Neural cell (in vitro differentiated cells): ENCODE measurements at regions not wholly inside any gene's neighbourhood (a gene's known extent, or its start where the extent isn't known, plus 50 kb on each side); places are given as distances from the start of the nearest gene placed in this dataset.

ENCODE experiments used
- H2AFZ ChIP-seq: fragments of 200-600, 300-800 bp; sonication (generic), shearing (Covaris generic); 2 replicates; pipeline ENCODE4 v1.6.0; 2014; ENCODE audit warnings: low read depth, mild to moderate bottlenecking, antibody characterized with exemption, low read length, moderate library complexity
- H3F3A ChIP-seq: fragments of 200-600 bp; shearing (Covaris generic); 2 replicates; pipeline ENCODE4 v1.6.1; 2016; ENCODE audit warnings: mild to moderate bottlenecking, moderate library complexity, mixed read lengths, antibody characterized with exemption, low read length; ENCODE audit not compliant: insufficient read depth, poor library complexity, severe bottlenecking
- H3K27ac ChIP-seq: fragments of 200-600, 300-800 bp; sonication (generic), shearing (Covaris generic); 2 replicates; pipeline ENCODE4 v1.5.1; 2014; ENCODE audit warnings: mild to moderate bottlenecking, low read length, moderate library complexity
- H3K27me3 ChIP-seq: fragments of 300-800, 200-600 bp; sonication (generic), shearing (Covaris generic); 2 replicates; pipeline ENCODE4 v1.6.0; 2014; ENCODE audit warnings: mild to moderate bottlenecking, low read depth, low read length, moderate library complexity; ENCODE audit not compliant: insufficient read depth
- H3K36me3 ChIP-seq: fragments of 300-800, 200-600 bp; sonication (generic), shearing (Covaris generic); 2 replicates; pipeline ENCODE4 v1.5.1; 2014; ENCODE audit warnings: mild to moderate bottlenecking, antibody characterized with exemption, low read length, moderate library complexity; ENCODE audit not compliant: insufficient read depth
- H3K4me2 ChIP-seq: fragments of 300-800, 200-600 bp; sonication (generic), shearing (Covaris generic); 2 replicates; pipeline ENCODE4 v1.6.0; 2014; ENCODE audit warnings: mild to moderate bottlenecking, low read length
- H3K4me3 ChIP-seq: fragments of 300-800, 200-600 bp; sonication (generic), shearing (Covaris generic); 2 replicates; pipeline ENCODE4 v1.5.1; 2014; ENCODE audit warnings: mild to moderate bottlenecking, low read length, moderate library complexity
- H3K79me2 ChIP-seq: fragments of 200-600 bp; shearing (Covaris generic); replicated peaks from 2 replicates; pipeline ENCODE4 v1.6.0; 2014; ENCODE audit warnings: mild to moderate bottlenecking, low read length, moderate library complexity; ENCODE audit not compliant: insufficient read depth
- H3K9ac ChIP-seq: fragments of 300-800, 200-600 bp; sonication (generic), shearing (Covaris generic); 2 replicates; pipeline ENCODE4 v1.6.1; 2016; ENCODE audit warnings: mild to moderate bottlenecking, low read length, mixed read lengths
- H3K9me2 ChIP-seq: fragments of 200-600 bp; shearing (Covaris generic); 2 replicates; pipeline ENCODE4 v1.6.1; 2016; ENCODE audit warnings: mild to moderate bottlenecking, low read length, mixed read lengths; ENCODE audit not compliant: insufficient read depth
- H3K9me3 ChIP-seq: fragments of 200-600, 300-800 bp; sonication (generic), shearing (Covaris generic); 2 replicates; pipeline ENCODE4 v1.6.1; 2016; ENCODE audit warnings: mild to moderate bottlenecking, mixed run types, low read length, moderate library complexity, mixed read lengths
- H4K20me1 ChIP-seq: fragments of 200-600 bp; shearing (Covaris generic); 2 replicates; pipeline ENCODE4 v1.6.1; 2016; ENCODE audit warnings: mild to moderate bottlenecking, mixed run types; ENCODE audit not compliant: insufficient read depth
- EP300 ChIP-seq: fragments of 450-650 bp; conservative IDR thresholded peaks from 2 replicates; pipeline ENCODE4 v1.6.1; 2014; ENCODE audit warnings: antibody characterized with exemption, mild to moderate bottlenecking, moderate library complexity; ENCODE audit not compliant: poor library complexity, severe bottlenecking
- EZH2 ChIP-seq: fragments of 200-600, 300-800 bp; shearing (Covaris generic), sonication (generic); IDR thresholded peaks from 2 replicates; pipeline ENCODE4 v1.6.1; 2014; ENCODE audit warnings: antibody characterized with exemption, low read length, borderline replicate concordance, mild to moderate bottlenecking; ENCODE audit not compliant: insufficient read depth, poor library complexity, severe bottlenecking
- MXI1 ChIP-seq: fragments of 450-650 bp; conservative IDR thresholded peaks from 2 replicates; pipeline ENCODE4 v1.6.1; 2014; ENCODE audit warnings: antibody characterized with exemption, mild to moderate bottlenecking; ENCODE audit not compliant: poor library complexity, severe bottlenecking
- POLR2AphosphoS5 ChIP-seq: IDR thresholded peaks from 2 replicates; pipeline ENCODE4 v1.6.1; 2012
- RAD21 ChIP-seq: fragments of 450-650 bp; conservative IDR thresholded peaks from 2 replicates; pipeline ENCODE4 v1.6.1; 2014; ENCODE audit warnings: antibody characterized with exemption, mild to moderate bottlenecking, moderate library complexity
- SMC3 ChIP-seq: fragments of 450-650 bp; conservative IDR thresholded peaks from 2 replicates; pipeline ENCODE4 v1.6.1; 2014; ENCODE audit warnings: antibody characterized with exemption, mild to moderate bottlenecking, moderate library complexity; ENCODE audit not compliant: poor library complexity
- TAF1 ChIP-seq: IDR thresholded peaks from 2 replicates; pipeline ENCODE4 v1.6.1; 2012; ENCODE audit warnings: low read depth
- TF ChIP-seq, protein P1 (sequence below): IDR thresholded peaks from 2 replicates; pipeline ENCODE4 v1.6.1; 2012; ENCODE audit warnings: borderline replicate concordance
- TF ChIP-seq, protein P2 (sequence below): fragments of 450-650 bp; IDR thresholded peaks from 2 replicates; pipeline ENCODE4 v1.5.1; 2014; ENCODE audit warnings: antibody characterized with exemption, mild to moderate bottlenecking, moderate library complexity; ENCODE audit not compliant: poor library complexity, severe bottlenecking

DNA sequence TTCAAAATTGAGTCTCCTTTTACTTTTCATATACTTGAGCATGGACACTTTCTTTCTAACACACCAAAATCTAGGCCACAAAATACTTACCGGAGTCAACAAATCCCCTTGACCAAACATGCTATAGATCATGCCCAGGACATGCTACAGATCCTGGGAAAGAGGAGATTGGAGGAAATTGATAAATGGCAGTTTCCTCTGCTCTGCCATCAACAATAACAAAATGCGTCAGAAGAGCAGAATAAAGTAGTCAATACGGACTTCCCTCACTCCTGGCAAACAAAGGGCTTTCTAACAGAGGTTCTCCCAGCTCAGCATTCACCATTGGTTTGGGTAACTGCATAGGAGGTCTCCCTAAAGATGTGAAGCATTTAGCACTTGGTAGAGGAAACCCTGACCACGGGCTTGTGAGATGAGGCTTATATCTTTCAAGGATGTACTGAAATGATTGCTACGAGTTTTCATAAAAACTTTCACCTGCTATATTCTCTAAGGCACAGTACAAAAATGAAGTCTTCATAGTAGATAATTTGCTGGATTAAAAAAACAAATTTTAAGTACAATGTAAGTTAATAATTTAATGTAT, 283.8 kb upstream of the RUNX1 start:
- TF ChIP-seq MXI1 (no peak), EZH2 (no peak), SMC3 (no peak), EP300 (no peak), POLR2AphosphoS5 (no peak), RAD21 (no peak), TAF1 (no peak)
- TF ChIP-seq, protein P1, sequence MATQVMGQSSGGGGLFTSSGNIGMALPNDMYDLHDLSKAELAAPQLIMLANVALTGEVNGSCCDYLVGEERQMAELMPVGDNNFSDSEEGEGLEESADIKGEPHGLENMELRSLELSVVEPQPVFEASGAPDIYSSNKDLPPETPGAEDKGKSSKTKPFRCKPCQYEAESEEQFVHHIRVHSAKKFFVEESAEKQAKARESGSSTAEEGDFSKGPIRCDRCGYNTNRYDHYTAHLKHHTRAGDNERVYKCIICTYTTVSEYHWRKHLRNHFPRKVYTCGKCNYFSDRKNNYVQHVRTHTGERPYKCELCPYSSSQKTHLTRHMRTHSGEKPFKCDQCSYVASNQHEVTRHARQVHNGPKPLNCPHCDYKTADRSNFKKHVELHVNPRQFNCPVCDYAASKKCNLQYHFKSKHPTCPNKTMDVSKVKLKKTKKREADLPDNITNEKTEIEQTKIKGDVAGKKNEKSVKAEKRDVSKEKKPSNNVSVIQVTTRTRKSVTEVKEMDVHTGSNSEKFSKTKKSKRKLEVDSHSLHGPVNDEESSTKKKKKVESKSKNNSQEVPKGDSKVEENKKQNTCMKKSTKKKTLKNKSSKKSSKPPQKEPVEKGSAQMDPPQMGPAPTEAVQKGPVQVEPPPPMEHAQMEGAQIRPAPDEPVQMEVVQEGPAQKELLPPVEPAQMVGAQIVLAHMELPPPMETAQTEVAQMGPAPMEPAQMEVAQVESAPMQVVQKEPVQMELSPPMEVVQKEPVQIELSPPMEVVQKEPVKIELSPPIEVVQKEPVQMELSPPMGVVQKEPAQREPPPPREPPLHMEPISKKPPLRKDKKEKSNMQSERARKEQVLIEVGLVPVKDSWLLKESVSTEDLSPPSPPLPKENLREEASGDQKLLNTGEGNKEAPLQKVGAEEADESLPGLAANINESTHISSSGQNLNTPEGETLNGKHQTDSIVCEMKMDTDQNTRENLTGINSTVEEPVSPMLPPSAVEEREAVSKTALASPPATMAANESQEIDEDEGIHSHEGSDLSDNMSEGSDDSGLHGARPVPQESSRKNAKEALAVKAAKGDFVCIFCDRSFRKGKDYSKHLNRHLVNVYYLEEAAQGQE, result no peak
- TF ChIP-seq, protein P2, sequence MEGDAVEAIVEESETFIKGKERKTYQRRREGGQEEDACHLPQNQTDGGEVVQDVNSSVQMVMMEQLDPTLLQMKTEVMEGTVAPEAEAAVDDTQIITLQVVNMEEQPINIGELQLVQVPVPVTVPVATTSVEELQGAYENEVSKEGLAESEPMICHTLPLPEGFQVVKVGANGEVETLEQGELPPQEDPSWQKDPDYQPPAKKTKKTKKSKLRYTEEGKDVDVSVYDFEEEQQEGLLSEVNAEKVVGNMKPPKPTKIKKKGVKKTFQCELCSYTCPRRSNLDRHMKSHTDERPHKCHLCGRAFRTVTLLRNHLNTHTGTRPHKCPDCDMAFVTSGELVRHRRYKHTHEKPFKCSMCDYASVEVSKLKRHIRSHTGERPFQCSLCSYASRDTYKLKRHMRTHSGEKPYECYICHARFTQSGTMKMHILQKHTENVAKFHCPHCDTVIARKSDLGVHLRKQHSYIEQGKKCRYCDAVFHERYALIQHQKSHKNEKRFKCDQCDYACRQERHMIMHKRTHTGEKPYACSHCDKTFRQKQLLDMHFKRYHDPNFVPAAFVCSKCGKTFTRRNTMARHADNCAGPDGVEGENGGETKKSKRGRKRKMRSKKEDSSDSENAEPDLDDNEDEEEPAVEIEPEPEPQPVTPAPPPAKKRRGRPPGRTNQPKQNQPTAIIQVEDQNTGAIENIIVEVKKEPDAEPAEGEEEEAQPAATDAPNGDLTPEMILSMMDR, result no peak
- no peaks in the 10 kb centered on the region for H3K9me3 ChIP-seq
- H3K27me3 ChIP-seq, result no peaks in the 10 kb centered on the region
- H3K79me2 ChIP-seq, result no peaks in the 10 kb centered on the region
- H4K20me1 ChIP-seq, result no peaks in the 10 kb centered on the region
- H3K36me3 ChIP-seq, result no peaks in the 10 kb centered on the region
- no peak overlapping the region for H3K27ac ChIP-seq
- H3F3A ChIP-seq, result no peaks in the 10 kb centered on the region
- no peak overlapping the region for H3K4me2 ChIP-seq
- no peak overlapping the region for H3K4me3 ChIP-seq
- H3K9me2 ChIP-seq, result no peaks in the 10 kb centered on the region
- H2AFZ ChIP-seq, result no peak overlapping the region
- no peak overlapping the region for H3K9ac ChIP-seq

DNA sequence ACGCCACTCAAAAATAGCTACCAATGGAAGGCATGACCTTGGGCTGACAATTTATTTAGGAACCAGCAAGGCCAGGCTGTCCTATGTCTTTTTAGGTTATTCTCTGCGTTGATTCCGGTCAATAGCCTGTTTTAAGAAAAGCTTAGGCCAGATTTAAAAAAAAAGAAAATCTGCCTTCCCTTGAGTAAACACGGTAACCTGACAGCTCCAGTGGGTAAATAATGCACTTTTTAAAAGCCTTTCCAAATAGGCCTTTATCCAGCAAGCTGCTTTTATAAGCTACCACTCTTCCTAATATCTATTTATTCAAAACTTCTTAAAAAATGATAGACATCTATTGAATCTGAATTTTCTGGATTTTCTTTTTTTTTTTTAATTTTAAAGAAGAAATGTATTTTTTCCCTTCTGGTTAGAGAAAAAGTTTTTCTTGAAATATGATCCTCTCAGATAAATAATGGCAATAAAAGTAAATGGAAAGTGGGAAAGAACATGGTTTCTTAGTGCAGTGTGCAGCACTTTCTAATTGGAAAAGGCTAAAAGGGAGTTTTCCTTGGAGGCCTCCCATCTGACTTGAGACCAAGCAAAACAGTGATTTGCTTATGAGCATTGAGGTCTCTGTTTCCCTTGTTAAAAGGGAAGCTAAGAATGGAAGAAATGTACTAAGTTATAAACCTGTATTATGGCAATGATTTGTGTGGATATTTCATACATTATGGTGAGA, 281.0 kb upstream of the RUNX1 start:
- TF ChIP-seq RAD21, result no peak
- TF ChIP-seq EZH2, result no peak
- TF ChIP-seq, protein P2, result no peak
- TF ChIP-seq SMC3, result no peak
- TF ChIP-seq TAF1, result no peak
- no peak for TF ChIP-seq EP300
- no peak for TF ChIP-seq MXI1
- TF ChIP-seq, protein P1, result no peak
- no peak for TF ChIP-seq POLR2AphosphoS5
- no peaks in the 10 kb centered on the region for H3K9me2 ChIP-seq
- no peaks in the 10 kb centered on the region for H3K9me3 ChIP-seq
- no peaks in the 10 kb centered on the region for H3F3A ChIP-seq
- no peak overlapping the region for H3K9ac ChIP-seq
- no peaks in the 10 kb centered on the region for H3K79me2 ChIP-seq
- H2AFZ ChIP-seq, result no peak overlapping the region
- H3K27me3 ChIP-seq, result no peaks in the 10 kb centered on the region
- no peak overlapping the region for H3K27ac ChIP-seq
- H4K20me1 ChIP-seq, result no peaks in the 10 kb centered on the region
- no peak overlapping the region for H3K4me2 ChIP-seq
- no peak overlapping the region for H3K4me3 ChIP-seq
- H3K36me3 ChIP-seq, result no peaks in the 10 kb centered on the region
